ENCODE measurements at regions not wholly inside any gene's neighbourhood (a gene's known extent, or its start where the extent isn't known, plus 50 kb on each side); places are given as distances from the start of the nearest gene placed in this dataset.
A peak's percentile ranks its signal among the peaks of the same experiment; 100 is the strongest.
"Not testable (repeated sequence)": the region's sequence is repeated elsewhere in the genome, so short reads cannot be mapped to it uniquely, and the experiment has no call there.

DNA sequence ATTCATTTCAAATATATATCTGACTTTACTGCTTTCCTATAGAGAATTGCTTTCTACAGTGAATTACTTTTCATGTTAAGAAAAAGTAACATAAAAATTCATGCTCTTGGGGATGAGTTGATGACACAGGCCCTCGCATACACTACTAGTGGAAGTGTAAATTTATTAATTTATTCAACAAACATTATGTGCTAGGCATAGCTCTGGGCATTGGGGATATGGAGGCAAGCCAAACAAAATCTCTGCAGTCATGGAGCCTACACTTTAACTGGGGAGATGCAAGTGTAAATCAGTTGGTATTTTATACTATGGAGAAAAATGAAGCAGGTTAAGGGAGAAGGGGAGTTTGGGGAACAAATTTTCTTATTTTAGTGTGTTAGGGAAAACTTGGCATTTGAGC lies 340.7 kb downstream of the RAP2B start:
- no peaks in the 10 kb centered on the region for H3K27me3 ChIP-seq
- intact Hi-C loops (cut with DNase I), result no loop called here
- 88 to 93% (median 89%) methylated on average over 1 of the region's 1 CpG for WGBS, 4 donors

DNA sequence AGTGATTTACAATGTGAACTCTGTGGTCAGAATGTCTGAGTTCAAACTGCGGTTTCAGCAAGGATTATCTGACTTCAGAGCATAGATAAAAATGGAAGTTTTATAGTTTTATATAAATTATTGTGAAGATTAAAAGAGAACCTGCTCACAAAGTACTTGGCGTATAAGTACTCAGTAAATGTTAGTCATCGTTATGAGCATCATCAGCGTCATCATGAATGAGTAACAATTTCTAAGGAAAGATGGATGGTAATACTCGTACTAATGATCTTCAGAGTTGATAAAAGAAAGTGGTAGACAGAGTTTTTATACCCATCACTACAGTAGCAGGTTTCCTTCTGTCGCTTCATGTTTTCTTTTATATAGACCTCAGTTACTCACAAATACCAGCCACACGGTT lies 341.8 kb downstream of the RAP2B start:
- DNase-seq (no peak), ATAC-seq (no peak)
- no peak overlapping the region for H3K4me3 ChIP-seq
- H3K9me3 ChIP-seq, result no peaks in the 10 kb centered on the region
- 93 to 95% (median 95%) methylated on average over 7 of the region's 7 CpGs for WGBS, 4 donors
- H3K4me1 ChIP-seq, result no peaks in the 10 kb centered on the region
- no peaks in the 10 kb centered on the region for H3K36me3 ChIP-seq
- intact Hi-C loops (cut with DNase I), result no loop called here
- no peaks in the 10 kb centered on the region for H3K27me3 ChIP-seq
- no peak overlapping the region for H3K27ac ChIP-seq
- no peak for TF ChIP-seq POLR2A (IDR thresholded peaks at IDR 0.05)
- TF ChIP-seq, protein P1, sequence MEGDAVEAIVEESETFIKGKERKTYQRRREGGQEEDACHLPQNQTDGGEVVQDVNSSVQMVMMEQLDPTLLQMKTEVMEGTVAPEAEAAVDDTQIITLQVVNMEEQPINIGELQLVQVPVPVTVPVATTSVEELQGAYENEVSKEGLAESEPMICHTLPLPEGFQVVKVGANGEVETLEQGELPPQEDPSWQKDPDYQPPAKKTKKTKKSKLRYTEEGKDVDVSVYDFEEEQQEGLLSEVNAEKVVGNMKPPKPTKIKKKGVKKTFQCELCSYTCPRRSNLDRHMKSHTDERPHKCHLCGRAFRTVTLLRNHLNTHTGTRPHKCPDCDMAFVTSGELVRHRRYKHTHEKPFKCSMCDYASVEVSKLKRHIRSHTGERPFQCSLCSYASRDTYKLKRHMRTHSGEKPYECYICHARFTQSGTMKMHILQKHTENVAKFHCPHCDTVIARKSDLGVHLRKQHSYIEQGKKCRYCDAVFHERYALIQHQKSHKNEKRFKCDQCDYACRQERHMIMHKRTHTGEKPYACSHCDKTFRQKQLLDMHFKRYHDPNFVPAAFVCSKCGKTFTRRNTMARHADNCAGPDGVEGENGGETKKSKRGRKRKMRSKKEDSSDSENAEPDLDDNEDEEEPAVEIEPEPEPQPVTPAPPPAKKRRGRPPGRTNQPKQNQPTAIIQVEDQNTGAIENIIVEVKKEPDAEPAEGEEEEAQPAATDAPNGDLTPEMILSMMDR (IDR thresholded peaks at IDR 0.05), result no peak

More for the DNA sequence above, 340.7 kb downstream of the RAP2B start:
- H3K36me3 ChIP-seq, result no peaks in the 10 kb centered on the region
- H3K4me1 ChIP-seq, result no peaks in the 10 kb centered on the region
- no peaks in the 10 kb centered on the region for H3K9me3 ChIP-seq
- TF ChIP-seq POLR2A (IDR thresholded peaks at IDR 0.05), result no peak
- TF ChIP-seq, protein P1 (IDR thresholded peaks at IDR 0.05), result no peak
- no peak for DNase-seq
- no peak overlapping the region for H3K27ac ChIP-seq
- H3K4me3 ChIP-seq, result no peak overlapping the region
- no peak for ATAC-seq

DNA sequence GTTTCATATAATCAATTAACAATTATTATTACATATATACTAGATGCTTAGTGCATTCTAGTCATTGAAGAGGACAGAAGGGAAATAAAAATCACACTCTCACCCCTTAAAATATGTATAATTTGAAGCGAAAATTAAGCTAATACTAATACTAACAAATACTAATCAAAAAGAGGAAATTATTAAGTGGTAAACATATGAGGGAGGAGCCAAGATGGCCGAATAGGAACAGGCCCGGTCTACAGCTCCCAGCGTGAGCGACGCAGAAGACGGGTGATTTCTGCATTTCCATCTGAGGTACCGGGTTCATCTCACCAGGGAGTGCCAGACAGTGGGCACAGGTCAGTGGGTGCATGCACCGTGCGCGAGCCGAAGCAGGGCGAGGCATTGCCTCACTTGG lies 344.2 kb downstream of the RAP2B start:
- WGBS, 4 donors, result 93 to 96% (median 94%) methylated on average over 8 to 9 of the region's 13 CpGs
- H3K4me3 ChIP-seq; DNase-seq; H3K9me3 ChIP-seq; H3K27ac ChIP-seq; H3K4me1 ChIP-seq; ATAC-seq; intact Hi-C loops (cut with DNase I); H3K27me3 ChIP-seq; H3K36me3 ChIP-seq: not testable (repeated sequence)

DNA sequence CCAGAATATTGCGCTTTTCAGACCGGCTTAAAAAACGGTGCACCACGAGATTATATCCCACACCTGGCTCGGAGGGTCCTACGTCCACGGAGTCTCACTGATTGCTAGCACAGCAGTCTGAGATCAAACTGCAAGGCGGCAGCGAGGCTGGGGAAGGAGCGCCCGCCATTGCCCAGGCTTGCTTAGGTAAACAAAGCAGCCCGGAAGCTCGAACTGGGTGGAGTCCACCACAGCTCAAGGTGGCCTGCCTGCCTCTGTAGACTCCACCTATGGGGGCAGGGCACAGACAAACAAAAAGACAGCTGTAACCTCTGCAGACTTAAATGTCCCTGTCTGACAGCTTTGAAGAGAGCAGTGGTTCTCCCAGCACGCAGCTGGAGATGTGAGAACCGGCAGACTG lies 344.7 kb downstream of the RAP2B start:
- H3K27me3 ChIP-seq; intact Hi-C loops (cut with DNase I); ATAC-seq; DNase-seq; H3K27ac ChIP-seq; H3K36me3 ChIP-seq; H3K4me1 ChIP-seq; H3K9me3 ChIP-seq; H3K4me3 ChIP-seq: not testable (repeated sequence)
- 88 to 94% (median 90%) methylated on average over 13 of the region's 15 CpGs for WGBS, 4 donors

DNA sequence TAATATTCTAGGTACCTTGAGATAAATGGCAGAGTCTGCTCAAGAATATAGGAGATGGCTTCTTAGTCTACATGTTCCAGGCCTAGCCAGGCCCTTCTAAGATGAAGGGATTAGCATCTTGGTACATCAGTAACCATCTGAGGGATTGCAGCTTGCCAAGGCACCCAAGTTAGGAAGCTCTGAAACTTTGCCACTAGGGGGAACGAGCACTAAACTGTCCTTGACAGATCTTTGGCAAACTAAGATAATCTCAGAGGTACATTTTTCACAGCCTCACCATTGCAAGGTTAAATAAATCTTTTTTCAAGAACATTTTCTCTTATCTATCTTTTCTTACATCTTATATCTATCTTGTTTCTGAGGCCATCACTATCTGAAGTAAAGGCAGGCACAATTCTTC lies 351.2 kb downstream of the RAP2B start:
- no peak for DNase-seq
- Histone ChIP-seq H3K4me3 (no peak overlapping the region), H3K4me1 (no peaks in the 10 kb centered on the region), H3K9me3 (peaks cover 0 to 11% (median 0%) of the 10 kb centered on the region in 12 donors), H3K27ac (no peak overlapping the region), H3K27me3 (no peaks in the 10 kb centered on the region), H3K36me3 (no peaks in the 10 kb centered on the region)
- no peak for ATAC-seq
- WGBS, 4 donors, result 20 to 29% (median 22%) methylated on average over 1 of the region's 1 CpG
- TF ChIP-seq POLR2A (IDR thresholded peaks at IDR 0.05), result no peak
- TF ChIP-seq, protein P1 (IDR thresholded peaks at IDR 0.05), result peak in 1 of 12 donors; percentile 8
- intact Hi-C loops (cut with DNase I), result no loop called here

All from heart left ventricle (tissue), 16 donors.